ENCODE measurements at regions not wholly inside any gene's neighbourhood (a gene's known extent, or its start where the extent isn't known, plus 50 kb on each side); places are given as distances from the start of the nearest gene placed in this dataset.

DNA sequence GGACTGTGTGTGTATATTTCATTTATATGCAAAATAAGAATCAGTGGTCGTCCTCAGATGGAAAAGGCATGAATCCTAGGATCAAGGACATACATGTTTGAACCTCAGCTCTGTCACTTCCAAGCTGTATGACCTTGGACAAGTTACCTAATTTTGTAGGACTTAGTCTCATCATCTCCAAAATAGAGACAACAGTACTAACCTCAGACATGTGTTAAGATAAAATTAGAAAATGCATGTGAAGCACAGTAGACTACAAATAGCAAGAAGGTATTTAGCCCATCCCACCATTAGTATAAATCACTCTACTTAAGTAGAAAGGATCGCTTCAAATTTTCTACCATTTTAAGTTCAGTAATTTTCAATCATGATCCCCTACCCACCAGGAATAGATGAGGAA, 309.8 kb downstream of the ZEB2 start:
- Mint-ChIP-seq H3K27ac (no peak overlapping the region), H3K4me1 (no peaks in the 10 kb centered on the region), H3K9me3 (peaks cover 0 to 3% (median 0%) of the 10 kb centered on the region in 7 donors), H3K4me3 (no peak overlapping the region), H3K27me3 (ENCODE audit: low read depth in 3 of 3) (no peaks in the 10 kb centered on the region), H3K36me3 (peaks cover 8 to 12% of the 10 kb centered on the region in 2 donors)
- H4K20me1 ChIP-seq (ENCODE audit: insufficient read depth, low read length): no peaks in the 10 kb centered on the region
- no peak for DNase-seq
- H3K79me2 ChIP-seq (ENCODE audit: insufficient read depth, low read length): no peaks in the 10 kb centered on the region
- no peak overlapping the region for H3K4me2 ChIP-seq (replicated peaks; ENCODE audit: extremely low read depth, low read length, poor library complexity, severe bottlenecking)
- no peak overlapping the region for H2AFZ ChIP-seq (ENCODE audit: insufficient read depth, low read depth, low read length, poor library complexity, severe bottlenecking)
- H3K36me3 ChIP-seq (replicated peaks in 1 of 2; ENCODE audit: control insufficient read depth in 1 of 2, insufficient read depth in 2 of 2, low read length in 2 of 2): no peaks in the 10 kb centered on the region
- no peak overlapping the region for H3K27ac ChIP-seq (ENCODE audit: low read depth in 1 of 2, low read length in 2 of 2)
- intact Hi-C loops (cut with micrococcal nuclease): no loop called here
- H3K4me3 ChIP-seq (replicated peaks in 1 of 3; ENCODE audit: low read depth in 2 of 3, low read length in 3 of 3): no peak overlapping the region
- H3K9ac ChIP-seq (ENCODE audit: insufficient read depth, low read length, poor library complexity, severe bottlenecking): no peak overlapping the region
- WGBS (ENCODE audit: insufficient coverage): no CpG with 5 or more reads among the region's 2 CpGs
- TF ChIP-seq, protein P1, sequence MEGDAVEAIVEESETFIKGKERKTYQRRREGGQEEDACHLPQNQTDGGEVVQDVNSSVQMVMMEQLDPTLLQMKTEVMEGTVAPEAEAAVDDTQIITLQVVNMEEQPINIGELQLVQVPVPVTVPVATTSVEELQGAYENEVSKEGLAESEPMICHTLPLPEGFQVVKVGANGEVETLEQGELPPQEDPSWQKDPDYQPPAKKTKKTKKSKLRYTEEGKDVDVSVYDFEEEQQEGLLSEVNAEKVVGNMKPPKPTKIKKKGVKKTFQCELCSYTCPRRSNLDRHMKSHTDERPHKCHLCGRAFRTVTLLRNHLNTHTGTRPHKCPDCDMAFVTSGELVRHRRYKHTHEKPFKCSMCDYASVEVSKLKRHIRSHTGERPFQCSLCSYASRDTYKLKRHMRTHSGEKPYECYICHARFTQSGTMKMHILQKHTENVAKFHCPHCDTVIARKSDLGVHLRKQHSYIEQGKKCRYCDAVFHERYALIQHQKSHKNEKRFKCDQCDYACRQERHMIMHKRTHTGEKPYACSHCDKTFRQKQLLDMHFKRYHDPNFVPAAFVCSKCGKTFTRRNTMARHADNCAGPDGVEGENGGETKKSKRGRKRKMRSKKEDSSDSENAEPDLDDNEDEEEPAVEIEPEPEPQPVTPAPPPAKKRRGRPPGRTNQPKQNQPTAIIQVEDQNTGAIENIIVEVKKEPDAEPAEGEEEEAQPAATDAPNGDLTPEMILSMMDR (IDR thresholded peaks at IDR 0.05): no peak
- H3K9me3 ChIP-seq (replicated peaks in 1 of 2; ENCODE audit: control insufficient read depth in 1 of 2, insufficient read depth in 1 of 2, low read length in 2 of 2): no peaks in the 10 kb centered on the region
- no peaks in the 10 kb centered on the region for H3K27me3 ChIP-seq (ENCODE audit: control insufficient read depth in 2 of 2, insufficient read depth in 2 of 2, low read length in 2 of 2)
- no peaks in the 10 kb centered on the region for H3K4me1 ChIP-seq (ENCODE audit: control insufficient read depth in 1 of 2, insufficient read depth in 2 of 2, low read length in 2 of 2)

DNA sequence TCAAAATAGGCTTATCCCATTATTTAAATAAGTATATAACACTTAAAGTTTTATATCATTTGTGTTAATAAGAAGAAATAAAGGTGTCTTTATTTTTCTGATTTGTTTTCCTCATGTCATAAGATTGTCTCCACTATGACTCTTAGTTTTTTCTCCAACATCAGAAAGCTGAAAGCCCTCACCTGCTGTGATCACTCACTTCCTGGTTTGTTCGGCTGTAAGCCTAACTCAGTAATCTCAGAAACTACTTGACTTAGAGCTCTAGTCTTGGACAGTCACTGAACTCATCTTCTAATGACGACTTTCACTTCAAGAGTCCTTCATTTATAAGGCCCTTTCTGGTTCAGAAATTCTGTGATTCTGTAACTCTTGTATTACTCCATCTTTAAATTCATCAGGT, 311.0 kb downstream of the ZEB2 start:
- intact Hi-C loops (cut with micrococcal nuclease): no loop called here
- no peaks in the 10 kb centered on the region for H3K4me1 ChIP-seq (ENCODE audit: control insufficient read depth in 1 of 2, insufficient read depth in 2 of 2, low read length in 2 of 2)
- no peak overlapping the region for H3K27ac ChIP-seq (ENCODE audit: low read depth in 1 of 2, low read length in 2 of 2)
- H3K36me3 ChIP-seq (replicated peaks in 1 of 2; ENCODE audit: control insufficient read depth in 1 of 2, insufficient read depth in 2 of 2, low read length in 2 of 2): no peaks in the 10 kb centered on the region
- H3K4me3 Mint-ChIP-seq: no peak overlapping the region
- peaks cover 8 to 12% of the 10 kb centered on the region in 2 donors for H3K36me3 Mint-ChIP-seq
- no peak overlapping the region for H3K27ac Mint-ChIP-seq
- no peaks in the 10 kb centered on the region for H3K79me2 ChIP-seq (ENCODE audit: insufficient read depth, low read length)
- no peak overlapping the region for H3K4me2 ChIP-seq (replicated peaks; ENCODE audit: extremely low read depth, low read length, poor library complexity, severe bottlenecking)
- H3K9ac ChIP-seq (ENCODE audit: insufficient read depth, low read length, poor library complexity, severe bottlenecking): no peak overlapping the region
- H3K4me1 Mint-ChIP-seq: no peaks in the 10 kb centered on the region
- no peak for DNase-seq
- H3K4me3 ChIP-seq (replicated peaks in 1 of 3; ENCODE audit: low read depth in 2 of 3, low read length in 3 of 3): no peak overlapping the region
- WGBS (ENCODE audit: insufficient coverage): 100% methylated on average over 2 of the region's 2 CpGs
- no peaks in the 10 kb centered on the region for H3K27me3 ChIP-seq (ENCODE audit: control insufficient read depth in 2 of 2, insufficient read depth in 2 of 2, low read length in 2 of 2)
- H3K9me3 ChIP-seq (replicated peaks in 1 of 2; ENCODE audit: control insufficient read depth in 1 of 2, insufficient read depth in 1 of 2, low read length in 2 of 2): no peaks in the 10 kb centered on the region
- H3K9me3 Mint-ChIP-seq: peaks cover 0 to 4% (median 0%) of the 10 kb centered on the region in 7 donors
- no peak overlapping the region for H2AFZ ChIP-seq (ENCODE audit: insufficient read depth, low read depth, low read length, poor library complexity, severe bottlenecking)
- no peaks in the 10 kb centered on the region for H4K20me1 ChIP-seq (ENCODE audit: insufficient read depth, low read length)
- H3K27me3 Mint-ChIP-seq (ENCODE audit: low read depth in 3 of 3): no peaks in the 10 kb centered on the region
- TF ChIP-seq, protein P1 (IDR thresholded peaks at IDR 0.05): no peak

Data from CD14-positive monocyte (primary cell).